AG09309 (cell line): ENCODE measurements at regions not wholly inside any gene's neighbourhood (a gene's known extent, or its start where the extent isn't known, plus 50 kb on each side); places are given as distances from the start of the nearest gene placed in this dataset.
A peak's percentile ranks its signal among the peaks of the same experiment; 100 is the strongest.
"Not testable (repeated sequence)": the region's sequence is repeated elsewhere in the genome, so short reads cannot be mapped to it uniquely, and the experiment has no call there.

Experiments
- DNase-seq: peaks from one replicate; pipeline ENCODE4 v3.0.0-alpha.2; 2010; ENCODE audit warnings: low read depth
- H3K4me3 ChIP-seq: 2 replicates; pipeline ENCODE4 v1.5.1; 2011; ENCODE audit warnings: mild to moderate bottlenecking, low read depth, low read length, moderate library complexity; ENCODE audit not compliant: control insufficient read depth
- TF ChIP-seq, protein P1 (sequence below): IDR thresholded peaks from 2 replicates; pipeline ENCODE4 v1.5.1; 2011; ENCODE audit warnings: mild to moderate bottlenecking, low read depth, low read length, inconsistent platforms; ENCODE audit not compliant: insufficient read depth, control insufficient read depth; ENCODE audit errors: missing control alignments

DNA sequence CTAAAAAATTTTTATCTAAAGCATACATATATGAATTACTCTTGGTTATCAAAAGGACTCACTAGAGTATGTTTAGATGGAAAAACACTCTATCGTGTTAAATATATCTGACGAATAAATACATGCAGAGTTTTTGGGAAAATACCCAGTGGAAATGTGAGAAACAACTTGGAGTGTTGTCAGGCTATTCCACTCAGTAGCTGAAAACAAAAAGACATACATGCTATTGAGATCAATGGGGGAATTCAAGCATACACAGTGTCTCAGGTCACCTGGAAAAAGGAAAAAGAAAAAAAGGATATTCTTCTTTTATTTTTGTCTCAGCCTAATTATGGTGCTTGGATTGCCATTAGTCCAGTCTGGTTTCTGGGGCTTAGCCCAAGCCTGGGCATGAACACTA is 247.0 kb upstream of the LYPLAL1 start:
- DNase-seq, result no peak
- no peak overlapping the region for H3K4me3 ChIP-seq
- TF ChIP-seq, protein P1, sequence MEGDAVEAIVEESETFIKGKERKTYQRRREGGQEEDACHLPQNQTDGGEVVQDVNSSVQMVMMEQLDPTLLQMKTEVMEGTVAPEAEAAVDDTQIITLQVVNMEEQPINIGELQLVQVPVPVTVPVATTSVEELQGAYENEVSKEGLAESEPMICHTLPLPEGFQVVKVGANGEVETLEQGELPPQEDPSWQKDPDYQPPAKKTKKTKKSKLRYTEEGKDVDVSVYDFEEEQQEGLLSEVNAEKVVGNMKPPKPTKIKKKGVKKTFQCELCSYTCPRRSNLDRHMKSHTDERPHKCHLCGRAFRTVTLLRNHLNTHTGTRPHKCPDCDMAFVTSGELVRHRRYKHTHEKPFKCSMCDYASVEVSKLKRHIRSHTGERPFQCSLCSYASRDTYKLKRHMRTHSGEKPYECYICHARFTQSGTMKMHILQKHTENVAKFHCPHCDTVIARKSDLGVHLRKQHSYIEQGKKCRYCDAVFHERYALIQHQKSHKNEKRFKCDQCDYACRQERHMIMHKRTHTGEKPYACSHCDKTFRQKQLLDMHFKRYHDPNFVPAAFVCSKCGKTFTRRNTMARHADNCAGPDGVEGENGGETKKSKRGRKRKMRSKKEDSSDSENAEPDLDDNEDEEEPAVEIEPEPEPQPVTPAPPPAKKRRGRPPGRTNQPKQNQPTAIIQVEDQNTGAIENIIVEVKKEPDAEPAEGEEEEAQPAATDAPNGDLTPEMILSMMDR, result no peak

DNA sequence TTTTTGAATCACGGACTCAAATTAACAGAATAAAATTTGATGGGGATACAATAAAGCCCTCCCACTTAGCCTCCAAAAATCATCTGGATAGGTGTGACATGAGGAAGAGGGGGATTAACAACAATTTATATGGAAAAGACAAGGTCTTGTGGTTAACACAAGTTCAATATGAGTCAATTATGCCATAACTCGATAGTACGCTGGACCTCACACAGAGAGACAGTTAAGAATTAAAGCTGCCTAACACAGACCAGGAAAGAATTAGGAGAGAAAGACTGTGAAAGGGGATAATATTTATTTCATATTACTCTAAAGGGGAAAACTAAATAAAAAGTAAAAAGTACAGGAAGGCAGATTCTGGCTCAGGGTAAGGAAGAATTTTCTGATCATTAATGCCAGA is 243.7 kb upstream of the LYPLAL1 start:
- TF ChIP-seq, protein P1, result no peak
- no peak for DNase-seq

DNA sequence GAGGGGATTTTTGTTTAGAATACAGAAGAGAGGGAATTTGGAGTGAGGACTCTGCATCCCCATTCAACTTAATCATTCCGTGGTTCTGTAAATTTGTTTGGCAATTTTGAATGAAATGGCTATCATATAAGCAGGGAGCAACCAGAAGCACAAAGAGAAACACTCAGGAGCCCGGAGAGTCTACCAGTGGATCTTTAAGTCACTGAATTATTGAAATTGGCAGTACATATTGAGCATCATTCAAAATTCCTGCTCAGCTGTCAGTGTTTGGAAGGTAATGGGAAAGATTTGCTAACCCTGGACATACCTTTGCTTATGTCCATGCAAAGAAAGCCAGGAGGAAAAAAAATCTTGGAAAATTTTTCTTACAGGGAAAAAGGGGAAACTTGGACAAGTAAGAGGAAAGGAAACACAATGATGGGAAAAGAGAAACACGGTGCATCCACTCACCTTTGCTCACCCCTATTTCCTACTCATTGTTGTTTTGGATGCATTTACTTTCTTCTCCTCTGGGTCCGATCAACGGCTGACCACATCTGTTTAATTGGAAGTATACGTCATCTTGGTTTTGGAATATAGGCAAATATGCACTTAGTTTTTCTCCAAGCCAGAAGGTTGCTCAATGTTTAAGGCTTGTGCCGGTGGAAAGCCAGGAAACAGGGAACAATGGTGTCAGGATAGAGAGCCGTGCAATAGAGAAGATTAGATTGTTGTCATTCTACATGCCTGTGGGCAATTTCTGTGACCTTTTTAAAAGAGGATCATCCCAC is 243.0 kb upstream of the LYPLAL1 start:
- DNase-seq, result peak; percentile 90
- no peak overlapping the region for H3K4me3 ChIP-seq
- TF ChIP-seq, protein P1, result no peak

More for the DNA sequence above, 243.7 kb upstream of the LYPLAL1 start:
- no peak overlapping the region for H3K4me3 ChIP-seq

DNA sequence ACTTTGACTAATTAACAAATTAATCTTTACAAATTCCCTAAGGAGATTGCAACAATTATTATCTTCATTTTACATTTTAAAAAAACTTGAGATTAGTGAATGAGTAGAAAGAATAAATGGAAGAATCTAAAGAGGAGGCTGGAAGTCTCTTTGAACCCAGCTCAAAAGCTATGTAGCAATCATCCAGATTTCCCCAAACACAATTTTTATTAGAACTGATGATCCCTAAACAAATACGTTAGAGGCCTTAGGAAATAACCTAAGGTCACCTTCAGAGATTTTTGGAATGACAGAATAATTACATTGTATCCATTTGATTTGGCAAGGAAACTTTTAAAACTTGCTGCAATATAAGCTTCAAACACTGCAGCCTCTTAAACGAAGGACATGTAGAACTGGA is 242.4 kb upstream of the LYPLAL1 start:
- TF ChIP-seq, protein P1, result no peak
- DNase-seq, result no peak
- no peak overlapping the region for H3K4me3 ChIP-seq

DNA sequence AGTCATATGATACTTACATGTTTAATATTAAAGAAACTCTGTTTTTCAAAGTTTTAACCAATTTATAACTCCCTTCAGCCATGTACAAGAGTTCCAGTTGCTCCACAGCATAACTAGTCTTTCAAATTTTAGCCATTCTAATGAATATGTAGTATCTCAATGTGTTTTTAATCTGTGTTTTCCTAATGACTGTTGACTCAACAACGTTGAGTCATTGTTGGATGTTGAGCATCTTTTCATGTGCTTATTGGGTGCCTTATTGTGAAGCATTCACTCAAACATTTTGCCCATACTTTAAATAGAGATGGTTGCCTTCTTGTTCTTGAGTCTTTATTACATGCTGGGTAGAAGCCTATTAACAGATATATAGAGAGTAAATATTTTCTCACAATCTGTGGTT is 240.2 kb upstream of the LYPLAL1 start:
- DNase-seq, result no peak
- TF ChIP-seq, protein P1, result no peak
- no peak overlapping the region for H3K4me3 ChIP-seq

DNA sequence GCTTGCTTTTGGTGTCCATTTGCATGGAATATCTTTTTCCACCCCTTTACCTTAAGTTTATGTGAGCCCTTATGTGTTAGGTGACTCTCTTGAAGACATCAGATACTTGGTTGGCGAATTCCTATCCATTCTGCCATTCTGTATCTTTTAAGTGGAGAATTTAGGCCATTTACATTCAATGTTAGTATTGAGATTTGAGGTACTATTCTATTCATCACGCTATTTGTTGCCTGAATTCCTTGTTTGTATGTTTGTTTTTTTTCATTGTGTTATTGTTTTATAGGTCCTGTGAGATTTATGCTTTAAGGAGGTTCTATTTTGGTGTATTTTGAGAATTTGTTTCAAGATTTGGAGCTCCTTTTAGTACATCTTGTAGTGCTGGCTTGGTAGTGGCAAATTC is 238.3 kb upstream of the LYPLAL1 start:
- not testable (repeated sequence) for DNase-seq

DNA sequence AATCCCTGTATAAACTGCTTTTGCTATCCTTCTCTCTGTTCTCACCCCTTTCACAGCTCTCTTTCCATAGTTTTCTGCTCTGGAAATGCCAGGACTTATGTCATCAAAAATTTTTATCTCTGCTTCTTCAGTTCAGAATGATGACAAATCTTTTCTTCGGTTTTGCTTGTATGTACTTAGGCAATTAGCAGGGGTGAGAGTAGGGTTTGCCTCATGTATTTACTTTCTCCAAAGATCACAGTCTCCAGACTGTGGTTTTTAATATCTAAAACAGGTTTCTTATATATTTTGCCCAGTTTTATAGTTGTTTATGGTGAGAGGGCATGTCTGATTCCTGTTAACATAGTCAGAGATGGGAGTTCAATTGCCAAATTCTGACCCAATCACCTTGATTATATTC is 235.4 kb upstream of the LYPLAL1 start:
- DNase-seq, result no peak
- no peak overlapping the region for H3K4me3 ChIP-seq

More for the DNA sequence above, 238.3 kb upstream of the LYPLAL1 start:
- H3K4me3 ChIP-seq, result not testable (repeated sequence)

More for the DNA sequence above, 235.4 kb upstream of the LYPLAL1 start:
- TF ChIP-seq, protein P1, result no peak
